Tibial nerve (tissue), 3 donors: ENCODE measurements at regions not wholly inside any gene's neighbourhood (a gene's known extent, or its start where the extent isn't known, plus 50 kb on each side); places are given as distances from the start of the nearest gene placed in this dataset.

Source experiments
- POLR2A ChIP-seq, 2 donors: fragments of 450-650 bp; IDR thresholded peaks; one replicate each; pipeline ENCODE4 v1.6.1; 2017; ENCODE audit warnings: antibody characterized with exemption in 2 of 2, mild to moderate bottlenecking in 2 of 2, moderate library complexity in 2 of 2
- TF ChIP-seq, protein P1 (sequence below), 5 experiments: fragments of 200-600 bp in 3 of 5; fragments of 450-650 bp in 2 of 5; sonication (generic) in 3 of 5; IDR thresholded peaks; one replicate each; pipeline ENCODE4 v1.5.1; 2016 to 2019; ENCODE audit warnings: antibody characterized with exemption in 5 of 5, mild to moderate bottlenecking in 3 of 5, moderate library complexity in 2 of 5

DNA sequence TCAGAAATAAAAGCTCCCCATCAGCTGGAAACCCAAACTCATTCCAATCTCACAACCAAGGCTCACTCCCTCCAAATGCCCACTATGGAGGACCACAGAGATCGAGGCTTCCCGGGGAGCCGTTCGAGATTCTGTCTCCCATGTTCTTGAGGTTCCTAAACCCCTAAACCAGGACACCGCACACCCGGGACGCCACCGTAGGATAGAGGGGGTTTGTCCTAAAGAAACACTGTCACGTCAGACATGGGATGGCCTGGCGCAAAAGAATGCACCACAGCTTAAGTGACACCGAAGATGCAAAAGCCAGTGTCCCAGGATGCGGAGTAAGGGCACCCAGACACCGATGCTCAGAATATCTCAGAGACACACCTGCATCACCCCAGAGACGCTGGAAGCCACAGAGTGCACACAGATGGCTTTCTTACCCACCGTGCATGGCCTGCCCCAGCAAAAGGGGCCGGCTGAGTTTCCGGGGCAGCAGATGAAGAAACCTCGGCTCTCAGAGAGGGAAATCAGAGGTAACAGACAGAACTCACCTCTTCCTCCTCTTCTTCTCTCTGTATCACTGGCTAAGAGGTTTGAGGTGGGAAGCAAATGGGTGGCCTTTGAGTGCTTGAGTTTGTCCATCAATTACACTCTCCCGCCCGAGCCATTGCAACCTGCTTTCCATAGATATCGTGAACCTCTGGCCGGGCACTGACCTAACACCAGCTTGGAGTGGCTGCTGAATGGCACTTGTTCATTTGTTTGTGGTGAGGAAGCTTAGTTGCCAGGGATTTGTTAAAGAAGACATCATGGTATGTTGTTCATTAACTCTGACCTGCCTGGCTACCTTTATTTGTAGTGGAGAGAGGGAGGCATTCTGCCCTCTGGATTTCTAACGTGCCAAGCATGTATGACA, 65.1 kb upstream of the TNRC6C start:
- TF ChIP-seq, protein P1, sequence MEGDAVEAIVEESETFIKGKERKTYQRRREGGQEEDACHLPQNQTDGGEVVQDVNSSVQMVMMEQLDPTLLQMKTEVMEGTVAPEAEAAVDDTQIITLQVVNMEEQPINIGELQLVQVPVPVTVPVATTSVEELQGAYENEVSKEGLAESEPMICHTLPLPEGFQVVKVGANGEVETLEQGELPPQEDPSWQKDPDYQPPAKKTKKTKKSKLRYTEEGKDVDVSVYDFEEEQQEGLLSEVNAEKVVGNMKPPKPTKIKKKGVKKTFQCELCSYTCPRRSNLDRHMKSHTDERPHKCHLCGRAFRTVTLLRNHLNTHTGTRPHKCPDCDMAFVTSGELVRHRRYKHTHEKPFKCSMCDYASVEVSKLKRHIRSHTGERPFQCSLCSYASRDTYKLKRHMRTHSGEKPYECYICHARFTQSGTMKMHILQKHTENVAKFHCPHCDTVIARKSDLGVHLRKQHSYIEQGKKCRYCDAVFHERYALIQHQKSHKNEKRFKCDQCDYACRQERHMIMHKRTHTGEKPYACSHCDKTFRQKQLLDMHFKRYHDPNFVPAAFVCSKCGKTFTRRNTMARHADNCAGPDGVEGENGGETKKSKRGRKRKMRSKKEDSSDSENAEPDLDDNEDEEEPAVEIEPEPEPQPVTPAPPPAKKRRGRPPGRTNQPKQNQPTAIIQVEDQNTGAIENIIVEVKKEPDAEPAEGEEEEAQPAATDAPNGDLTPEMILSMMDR (IDR thresholded peaks at IDR 0.05): no peak
- no peak for TF ChIP-seq POLR2A (IDR thresholded peaks at IDR 0.05)
